Suprapubic skin (tissue), 3 donors: ENCODE measurements at regions not wholly inside any gene's neighbourhood (a gene's known extent, or its start where the extent isn't known, plus 50 kb on each side); places are given as distances from the start of the nearest gene placed in this dataset.

Experiments used
- CTCF ChIP-seq, 2 donors: fragments of 200-600 bp in 1 of 2; fragments of 450-650 bp in 1 of 2; sonication (generic) in 1 of 2; IDR thresholded peaks; one replicate each; pipeline ENCODE4 v1.5.1; 2016 to 2019; ENCODE audit warnings: antibody characterized with exemption in 2 of 2, mild to moderate bottlenecking in 1 of 2, moderate library complexity in 1 of 2
- POLR2A ChIP-seq, 2 donors: fragments of 450-650 bp; IDR thresholded peaks; one replicate each; pipeline ENCODE4 v1.6.1; 2017; ENCODE audit warnings: antibody characterized with exemption in 2 of 2, mild to moderate bottlenecking in 2 of 2, moderate library complexity in 2 of 2

GRCh38 chr5:67996596-67996995, 219.0 kb upstream of the PIK3R1 start:
- TF ChIP-seq CTCF (IDR thresholded peaks at IDR 0.05) (no peak), POLR2A (IDR thresholded peaks at IDR 0.05) (no peak)
